NOMO-1 (cell line): ENCODE measurements at regions not wholly inside any gene's neighbourhood (a gene's known extent, or its start where the extent isn't known, plus 50 kb on each side); places are given as distances from the start of the nearest gene placed in this dataset.
"Not testable (repeated sequence)": the region's sequence is repeated elsewhere in the genome, so short reads cannot be mapped to it uniquely, and the experiment has no call there.

ENCODE experiments used
- DNase-seq, 2 experiments: peaks; one replicate each; lab custom pipeline; 2025; ENCODE audit not compliant: unreplicated experiment in 2 of 2; lab: John Stamatoyannopoulos, UW

DNA sequence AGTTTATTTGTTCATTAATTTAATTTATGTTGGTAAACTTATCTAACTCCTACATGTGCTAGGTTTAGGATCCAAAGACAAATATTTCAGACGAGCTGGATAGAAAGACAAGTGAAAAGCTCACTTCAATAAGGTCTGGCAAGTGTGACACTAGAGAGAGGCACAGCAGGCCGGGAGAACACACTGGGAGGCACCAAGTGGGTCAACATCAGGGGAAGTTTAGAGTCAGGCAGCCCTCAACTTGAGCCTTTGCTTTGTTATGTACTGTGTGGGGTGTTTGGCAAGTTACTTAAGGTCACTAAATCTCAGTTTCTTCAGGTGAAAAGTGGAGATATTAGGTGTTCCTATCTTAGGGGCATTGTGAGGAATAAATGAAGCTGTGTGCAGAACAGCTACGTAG is 214.4 kb downstream of the PCSK1 start:
- no peak for DNase-seq

DNA sequence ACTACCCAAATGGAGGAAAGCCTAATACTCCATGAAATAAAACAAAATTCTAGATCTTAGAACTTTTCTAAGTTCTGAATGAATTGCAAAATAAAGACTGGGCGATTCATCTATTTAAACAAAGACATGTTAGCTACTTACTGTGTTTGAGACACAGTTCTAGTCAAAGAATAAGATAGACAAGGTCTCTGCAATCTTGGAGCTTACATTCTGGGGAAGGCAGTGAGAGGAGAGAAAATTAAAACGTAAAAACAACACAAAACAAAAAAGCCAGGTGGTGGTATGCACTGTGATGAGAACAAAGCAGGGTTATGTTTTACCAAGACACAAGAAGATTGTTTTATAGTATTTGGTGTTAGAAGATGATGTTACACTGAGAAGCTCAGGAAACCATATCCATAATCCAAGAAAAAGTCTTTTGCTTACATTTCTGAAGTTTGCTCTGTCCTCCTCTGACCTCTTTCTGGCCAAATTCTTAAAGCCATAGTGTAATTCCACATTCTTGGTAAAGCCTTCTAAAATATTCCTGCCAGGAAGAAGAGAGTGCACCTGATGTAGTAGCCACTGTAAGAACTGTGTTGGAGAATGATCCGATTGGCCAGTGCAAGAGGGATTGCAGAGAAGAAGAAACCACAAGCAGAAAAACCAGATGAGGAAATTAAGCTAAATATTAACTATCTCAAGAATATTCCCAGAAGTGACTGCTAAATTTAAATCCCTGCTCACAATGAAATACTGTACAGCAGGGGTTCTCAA is 218.4 kb downstream of the PCSK1 start:
- DNase-seq = no peak

GRCh38 chr5:96209829-96210228 is 223.2 kb downstream of the PCSK1 start:
- DNase-seq = no peak

- no peak for DNase-seq
These were observed 225.6 kb downstream of the PCSK1 start for GRCh38 chr5:96207420-96207819.

- no peak for DNase-seq
These were observed 229.3 kb downstream of the PCSK1 start for GRCh38 chr5:96203761-96204160.

- no peak for DNase-seq
These were observed 231.5 kb downstream of the PCSK1 start for GRCh38 chr5:96201503-96201902.

- peak in 1 of 2 experiments; percentile 52 for DNase-seq
These were observed 232.4 kb downstream of the PCSK1 start for GRCh38 chr5:96200641-96201040.

DNA sequence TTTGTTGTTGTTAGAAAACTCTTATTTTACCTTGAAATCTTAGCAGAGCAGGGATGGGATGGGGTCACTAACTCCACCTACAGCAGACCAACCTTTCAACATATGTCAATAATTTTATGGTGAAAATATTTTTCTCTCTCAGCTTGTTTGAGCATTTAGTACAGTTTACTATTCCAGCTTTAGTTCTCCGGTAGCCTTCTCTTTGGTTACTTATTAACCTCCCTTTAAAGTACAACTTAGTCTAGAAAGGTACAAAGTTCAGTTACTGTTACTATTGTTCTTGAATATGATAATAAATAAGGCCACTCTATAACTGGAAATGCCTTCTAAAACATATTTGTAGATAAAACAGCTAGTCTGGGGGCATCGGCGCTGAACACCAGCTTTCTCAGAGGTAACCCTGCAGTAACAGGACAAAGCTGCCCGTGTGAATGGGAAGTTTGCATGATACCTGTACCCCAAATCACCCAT is 233.3 kb downstream of the PCSK1 start:
- DNase-seq = no peak

DNA sequence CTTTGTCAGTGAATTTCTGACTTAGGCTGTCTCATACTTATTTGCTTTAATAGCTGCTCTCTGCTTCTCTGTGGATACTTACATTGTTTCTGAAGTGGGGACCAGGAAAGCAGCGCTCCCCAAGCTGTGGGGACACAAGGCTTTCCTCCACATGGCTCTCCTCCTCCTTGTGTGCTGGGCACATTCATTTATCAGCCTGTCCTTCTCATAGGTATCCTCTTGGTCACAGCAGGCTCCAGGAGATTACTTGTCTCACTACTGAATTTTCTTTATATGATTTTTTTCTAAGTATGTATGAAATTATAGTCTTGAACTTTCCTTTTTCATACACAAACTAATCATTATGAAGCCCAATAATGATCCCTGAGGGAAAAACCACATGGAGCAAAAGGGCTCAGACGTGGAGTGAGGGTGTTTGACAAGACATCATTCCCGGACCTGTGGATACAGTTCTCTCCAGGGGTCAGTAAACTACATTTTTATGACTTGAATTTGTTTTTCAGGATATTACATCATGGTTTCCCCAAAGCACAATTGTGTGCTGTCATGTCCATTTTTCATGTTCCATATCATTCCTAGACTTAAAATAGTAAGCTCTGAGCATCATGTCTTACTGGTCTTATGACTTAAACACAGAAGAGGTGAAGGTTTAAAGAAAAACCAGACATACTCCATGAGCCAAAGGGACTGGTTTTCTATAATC is 234.5 kb downstream of the PCSK1 start:
- no peak for DNase-seq

DNA sequence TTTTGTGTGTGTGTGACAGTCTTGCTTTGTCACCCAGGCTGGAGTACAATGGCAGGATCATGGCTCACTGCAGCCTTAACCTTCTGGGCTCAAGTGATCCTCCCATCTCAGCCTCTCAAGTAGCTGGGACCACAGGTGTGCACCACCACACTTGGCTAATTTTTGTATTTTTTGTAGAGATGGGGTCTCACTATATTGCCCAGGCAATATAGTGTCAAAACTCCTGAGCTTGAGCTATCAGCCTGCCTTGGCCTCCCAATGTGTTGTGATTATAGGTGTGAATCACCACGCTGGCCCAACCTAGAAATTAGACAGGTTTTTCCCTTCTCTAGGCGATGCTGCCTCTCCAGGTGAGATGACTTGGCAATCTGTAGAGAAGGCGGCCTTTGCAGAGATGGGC is 235.3 kb downstream of the PCSK1 start:
- not testable (repeated sequence) for DNase-seq

DNA sequence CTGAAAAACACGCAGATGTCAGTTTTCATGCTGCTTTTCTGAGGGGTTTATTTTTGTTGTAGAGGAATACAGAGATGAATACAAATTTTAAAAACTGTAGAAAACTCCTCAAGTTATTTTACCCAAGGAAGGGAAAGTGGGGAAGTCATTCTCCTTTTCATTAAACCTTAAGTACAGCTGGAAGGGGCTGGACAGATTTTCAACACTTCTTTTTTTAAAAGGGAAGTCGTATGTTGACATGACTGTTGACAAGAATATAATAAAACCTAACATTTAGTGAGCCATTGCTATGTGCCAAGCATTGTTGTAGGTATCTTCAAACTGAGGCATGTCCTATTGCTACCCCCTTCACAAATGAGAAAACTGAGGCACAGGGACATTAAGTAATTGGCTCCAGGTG is 235.7 kb upstream of the ELL2 start:
- DNase-seq = peak; percentile 9 to 50

- DNase-seq = peak; percentile 31 to 67
These were observed 235.2 kb upstream of the ELL2 start for GRCh38 chr5:96196890-96197289.

DNA sequence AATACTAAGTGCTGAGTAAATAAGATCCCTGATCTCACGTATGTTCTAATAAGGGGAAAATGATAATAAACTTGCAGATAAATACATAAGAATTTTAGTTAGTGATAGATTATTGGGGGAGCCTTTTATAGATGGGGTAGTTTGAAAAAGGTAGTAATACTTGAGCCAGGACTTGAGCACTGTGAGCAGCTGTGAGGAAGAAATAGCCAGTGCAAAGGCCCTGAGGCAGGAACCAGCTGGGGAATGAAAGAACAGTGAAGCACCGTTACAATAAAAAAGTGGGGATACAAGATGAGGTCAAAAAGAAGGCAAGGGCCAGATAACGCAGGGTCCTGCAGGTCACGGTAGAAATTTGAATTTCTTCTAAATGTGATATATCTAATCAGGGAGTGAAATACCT is 234.8 kb upstream of the ELL2 start:
- no peak for DNase-seq

- DNase-seq = no peak
These were observed 233.5 kb upstream of the ELL2 start for GRCh38 chr5:96195123-96195522.

- no peak for DNase-seq
These were observed 232.9 kb upstream of the ELL2 start for GRCh38 chr5:96194593-96194992.

- DNase-seq = no peak
These were observed 232.3 kb upstream of the ELL2 start for GRCh38 chr5:96193946-96194345.

- no peak for DNase-seq
These were observed 228.3 kb upstream of the ELL2 start for GRCh38 chr5:96189987-96190386.

GRCh38 chr5:96189028-96189826 is 227.6 kb upstream of the ELL2 start:
- DNase-seq = no peak

DNA sequence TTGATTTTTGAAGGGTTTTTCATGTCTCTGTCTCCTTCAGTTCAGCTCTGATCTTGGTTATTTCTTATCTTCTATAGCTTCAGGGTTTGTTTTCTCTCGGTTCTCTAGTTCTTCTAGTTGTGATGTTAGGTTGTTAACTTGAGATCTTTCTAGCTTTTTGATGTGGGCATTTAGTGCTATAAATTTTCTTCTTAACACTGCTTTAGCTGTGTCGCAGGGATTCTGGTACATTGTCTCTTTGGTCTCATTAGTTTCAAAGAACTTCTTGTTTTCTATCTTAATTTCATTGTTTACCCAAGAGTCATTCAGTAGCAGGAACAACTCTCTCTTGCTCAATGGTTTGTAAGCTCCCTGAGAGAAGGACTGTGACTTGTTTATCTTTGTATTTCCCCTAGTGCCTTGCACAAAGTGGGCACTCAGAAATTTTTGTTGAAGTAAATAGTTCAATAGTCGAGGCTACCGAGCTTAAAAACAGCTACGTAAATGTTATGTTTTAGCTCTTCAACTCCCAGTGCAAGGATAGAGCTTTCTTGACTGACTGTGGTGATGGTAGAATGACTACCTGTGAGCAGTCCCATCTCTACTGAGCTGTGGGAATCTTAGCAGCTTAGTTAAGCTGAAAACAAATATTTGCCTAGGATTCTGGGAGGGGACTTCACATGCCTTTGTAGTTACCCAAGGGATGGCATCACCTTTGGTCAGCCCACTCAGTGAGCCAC is 225.8 kb upstream of the ELL2 start:
- no peak for DNase-seq

GRCh38 chr5:96184510-96184909 is 222.9 kb upstream of the ELL2 start:
- DNase-seq = not testable (repeated sequence)
